Fibroblast of lung (primary cell): ENCODE measurements at regions not wholly inside any gene's neighbourhood (a gene's known extent, or its start where the extent isn't known, plus 50 kb on each side); places are given as distances from the start of the nearest gene placed in this dataset.

ENCODE experiments used
- DNase-seq, 2 donors: peaks; one replicate each; pipeline versions ENCODE4 v3.0.0 to v3.0.0-alpha.2; 2010; ENCODE audit warnings: low read depth in 2 of 2
- H2AFZ ChIP-seq: 2 replicates; pipeline ENCODE4 v1.5.1; 2012; ENCODE audit warnings: low read length, control low read depth, inconsistent platforms
- H3K27ac ChIP-seq: 2 replicates; pipeline ENCODE4 v1.5.1; 2011; ENCODE audit warnings: low read length, control low read depth; ENCODE audit not compliant: insufficient read depth
- H3K27me3 ChIP-seq: 2 replicates; pipeline ENCODE4 v1.5.1; 2011; ENCODE audit warnings: mild to moderate bottlenecking, low read length; ENCODE audit not compliant: control insufficient read depth, insufficient read depth
- H3K36me3 ChIP-seq: 2 replicates; pipeline ENCODE4 v1.5.1; 2011; ENCODE audit warnings: low read length; ENCODE audit not compliant: control insufficient read depth, insufficient read depth
- H3K4me1 ChIP-seq: 2 replicates; pipeline ENCODE4 v1.5.1; 2011; ENCODE audit warnings: low read length; ENCODE audit not compliant: control insufficient read depth, insufficient read depth; ENCODE audit errors: extremely low read depth
- H3K4me2 ChIP-seq: 2 replicates; pipeline ENCODE4 v1.5.1; 2011; ENCODE audit warnings: low read length, control low read depth; ENCODE audit not compliant: insufficient read depth; ENCODE audit errors: extremely low read depth
- H3K4me3 ChIP-seq, 4 experiments: fragments of 200-600 bp in 1 of 4; sonication (generic) in 1 of 4; replicated peaks in 1 of 4; 2 replicates each; pipeline ENCODE4 v1.5.1; 2011 to 2016; ENCODE audit warnings: low read length in 4 of 4, low read depth in 3 of 4, mild to moderate bottlenecking in 3 of 4, control low read depth in 2 of 4, inconsistent platforms in 1 of 4, mixed read lengths in 1 of 4; ENCODE audit not compliant: insufficient read depth in 1 of 4; ENCODE audit errors: control extremely low read depth in 1 of 4
- H3K79me2 ChIP-seq: 2 replicates; pipeline ENCODE4 v1.5.1; 2012; ENCODE audit warnings: mild to moderate bottlenecking, low read length, inconsistent platforms; ENCODE audit not compliant: control insufficient read depth, insufficient read depth
- H3K9ac ChIP-seq: 2 replicates; pipeline ENCODE4 v1.5.1; 2011; ENCODE audit warnings: mild to moderate bottlenecking, low read length, control low read depth; ENCODE audit not compliant: insufficient read depth
- H3K9me3 ChIP-seq: 2 replicates; pipeline ENCODE4 v1.5.1; 2012; ENCODE audit warnings: low read depth, low read length; ENCODE audit not compliant: control insufficient read depth, insufficient read depth
- H4K20me1 ChIP-seq: 2 replicates; pipeline ENCODE4 v1.5.1; 2011; ENCODE audit warnings: low read length; ENCODE audit not compliant: control insufficient read depth, insufficient read depth; ENCODE audit errors: extremely low read depth
- CTCF ChIP-seq, 2 donors: IDR thresholded peaks in 1 of 2; conservative IDR thresholded peaks in 1 of 2; 1 replicate in 1 of 2; 2 replicates in 1 of 2; pipeline ENCODE4 v1.5.1; 2011 to 2012; ENCODE audit warnings: low read length in 2 of 2, control low read depth in 1 of 2, inconsistent platforms in 1 of 2, low read depth in 1 of 2, mild to moderate bottlenecking in 1 of 2
- EZH2 ChIP-seq: IDR thresholded peaks from 2 replicates; pipeline ENCODE4 v1.5.1; 2012; ENCODE audit warnings: low read length, control low read depth, mild to moderate bottlenecking; ENCODE audit errors: missing control alignments

GRCh38 chr5:96275051-96275450 is 158.0 kb downstream of the PCSK1 start:
- Histone ChIP-seq H3K9ac (no peak overlapping the region), H4K20me1 (no peaks in the 10 kb centered on the region), H2AFZ (no peak overlapping the region), H3K4me2 (no peak overlapping the region), H3K4me3 (no peak overlapping the region), H3K9me3 (no peaks in the 10 kb centered on the region), H3K79me2 (no peaks in the 10 kb centered on the region), H3K4me1 (no peaks in the 10 kb centered on the region), H3K27me3 (no peaks in the 10 kb centered on the region), H3K27ac (no peak overlapping the region), H3K36me3 (no peaks in the 10 kb centered on the region)
- no peak for TF ChIP-seq CTCF (conservative IDR thresholded peaks at IDR 0.05 in 1 of 2, IDR thresholded peaks at IDR 0.05 in 1 of 2; ENCODE audit: low read depth in 1 of 2, low read length in 2 of 2)
- TF ChIP-seq EZH2: no peak
- DNase-seq: no peak

GRCh38 chr5:96265487-96265886 is 167.6 kb downstream of the PCSK1 start:
- Histone ChIP-seq H4K20me1 (no peaks in the 10 kb centered on the region), H3K9ac (no peak overlapping the region), H3K27me3 (no peaks in the 10 kb centered on the region), H3K36me3 (no peaks in the 10 kb centered on the region), H3K4me3 (no peak overlapping the region), H2AFZ (no peak overlapping the region), H3K4me2 (no peak overlapping the region), H3K4me1 (no peaks in the 10 kb centered on the region), H3K27ac (no peak overlapping the region), H3K79me2 (no peaks in the 10 kb centered on the region), H3K9me3 (no peaks in the 10 kb centered on the region)
- TF ChIP-seq EZH2: no peak
- no peak for TF ChIP-seq CTCF (conservative IDR thresholded peaks at IDR 0.05 in 1 of 2, IDR thresholded peaks at IDR 0.05 in 1 of 2; ENCODE audit: low read depth in 1 of 2, low read length in 2 of 2)
- no peak for DNase-seq

GRCh38 chr5:96264047-96264446 is 169.0 kb downstream of the PCSK1 start:
- no peak overlapping the region for H3K9ac ChIP-seq
- H3K4me3 ChIP-seq: no peak overlapping the region
- TF ChIP-seq CTCF (conservative IDR thresholded peaks at IDR 0.05 in 1 of 2, IDR thresholded peaks at IDR 0.05 in 1 of 2; ENCODE audit: low read depth in 1 of 2, low read length in 2 of 2) (no peak), EZH2 (no peak)
- DNase-seq: no peak
- no peaks in the 10 kb centered on the region for H3K79me2 ChIP-seq
- no peak overlapping the region for H2AFZ ChIP-seq
- no peaks in the 10 kb centered on the region for H3K36me3 ChIP-seq
- H3K27ac ChIP-seq: no peak overlapping the region
- H4K20me1 ChIP-seq: no peaks in the 10 kb centered on the region
- H3K27me3 ChIP-seq: no peaks in the 10 kb centered on the region
- H3K4me2 ChIP-seq: no peak overlapping the region
- H3K4me1 ChIP-seq: peaks cover 4% of the 10 kb centered on the region
- no peaks in the 10 kb centered on the region for H3K9me3 ChIP-seq
